HG02884 (cell line): ENCODE measurements at regions not wholly inside any gene's neighbourhood (a gene's known extent, or its start where the extent isn't known, plus 50 kb on each side); places are given as distances from the start of the nearest gene placed in this dataset.

Experiments
- ATAC-seq: cut with Tn5 transposase; IDR thresholded peaks from one replicate; pipeline ENCODE4 v1.9.1; 2021; ENCODE audit warnings: mild to moderate bottlenecking, moderate library complexity; ENCODE audit not compliant: unreplicated experiment

- no peak for ATAC-seq
Observed at GRCh38 chr6:155521719-155522118, 66.1 kb upstream of the NOX3 start.

DNA sequence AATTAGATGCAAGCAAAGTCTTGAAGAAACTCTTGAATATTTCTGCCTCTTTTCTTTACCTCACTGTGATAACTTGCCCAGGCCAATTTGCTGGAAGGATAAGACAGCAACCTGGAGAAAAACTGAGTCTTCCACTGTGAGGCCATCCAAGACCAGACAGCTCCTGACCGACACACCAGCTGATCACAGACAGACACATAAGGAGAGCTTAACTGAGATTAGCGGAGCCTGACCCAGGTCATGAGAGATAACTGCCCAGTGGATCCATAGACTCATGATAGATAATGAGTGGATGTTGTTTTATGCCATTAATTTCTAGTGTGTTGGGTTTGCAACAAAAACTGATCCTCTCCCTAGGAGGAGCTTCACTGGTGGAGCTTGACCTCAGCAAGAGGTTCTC lies 64.4 kb upstream of the NOX3 start:
- no peak for ATAC-seq

GRCh38 chr6:155519176-155519738 lies 63.6 kb upstream of the NOX3 start:
- ATAC-seq, result no peak

GRCh38 chr6:155517294-155517693 lies 61.7 kb upstream of the NOX3 start:
- no peak for ATAC-seq

DNA sequence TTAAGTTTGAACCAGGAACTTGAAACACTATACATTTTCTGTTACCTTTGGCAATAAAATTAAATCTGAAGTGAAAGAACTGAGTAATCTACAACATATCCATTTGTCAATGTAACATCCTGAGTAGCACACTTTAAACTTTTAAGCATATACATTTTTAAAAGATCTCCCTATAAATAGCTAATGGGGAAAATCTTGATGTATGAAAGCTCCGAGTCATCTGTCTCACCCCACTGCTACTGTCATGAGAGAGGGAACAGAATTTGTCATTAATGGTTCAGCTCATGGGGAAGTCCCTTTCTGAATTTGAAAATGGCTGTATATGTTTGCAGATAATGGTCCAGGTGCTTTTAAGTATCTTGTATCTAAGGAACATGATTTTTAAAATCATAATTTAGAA lies 55.2 kb upstream of the NOX3 start:
- ATAC-seq, result peak; percentile 99

GRCh38 chr6:155509743-155510475 lies 54.3 kb upstream of the NOX3 start:
- no peak for ATAC-seq

- no peak for ATAC-seq
Observed at GRCh38 chr6:155505608-155505989, 50.0 kb upstream of the NOX3 start.
